WTC11 (cell line): ENCODE measurements at regions not wholly inside any gene's neighbourhood (a gene's known extent, or its start where the extent isn't known, plus 50 kb on each side); places are given as distances from the start of the nearest gene placed in this dataset.
"Not testable (repeated sequence)": the region's sequence is repeated elsewhere in the genome, so short reads cannot be mapped to it uniquely, and the experiment has no call there.

Experiments
- ATAC-seq: fragments of 200-7000 bp; cut with Tn5 transposase; 2 replicates; pipeline ENCODE4 v1.10.0; 2021; ENCODE audit warnings: mild to moderate bottlenecking, moderate library complexity
- CTCF ChIA-PET: fragments of 300-600 bp; sonication (Branson Sonifier 250); formaldehyde crosslinking; loops from one replicate; lab custom pipeline; 2021; ENCODE audit warnings: antibody characterized with exemption; lab: Charles Lee
- POLR2A ChIA-PET: fragments of 350-600 bp; sonication (Branson Sonifier 250); formaldehyde crosslinking; loops from one replicate; lab custom pipeline; 2021; ENCODE audit warnings: antibody characterized with exemption; lab: Charles Lee
- DNase-seq: peaks from one replicate; pipeline ENCODE4 v3.0.0; 2021; ENCODE audit warnings: low spot score
- H3K27ac Mint-ChIP-seq: 2 replicates; pipeline ENCODE4 v1.8.0; 2021; ENCODE audit warnings: mixed read lengths
- H3K27me3 Mint-ChIP-seq: 2 replicates; pipeline ENCODE4 v1.8.0; 2021; ENCODE audit warnings: low read depth, mild to moderate bottlenecking, moderate library complexity, mixed read lengths
- H3K36me3 Mint-ChIP-seq: 2 replicates; pipeline ENCODE4 v1.8.0; 2021; ENCODE audit warnings: mixed read lengths
- H3K4me1 Mint-ChIP-seq: 2 replicates; pipeline ENCODE4 v1.8.0; 2022; ENCODE audit warnings: mixed read lengths
- H3K4me3 Mint-ChIP-seq: 2 replicates; pipeline ENCODE4 v1.8.0; 2021; ENCODE audit warnings: mild to moderate bottlenecking, moderate library complexity, mixed read lengths
- H3K9me3 Mint-ChIP-seq: 2 replicates; pipeline ENCODE4 v1.8.0; 2021; ENCODE audit warnings: mixed read lengths
- CREB1 ChIP-seq: sonication (generic); formaldehyde crosslinking; IDR thresholded peaks from 2 replicates; pipeline ENCODE4 v1.8.0; 2023; ENCODE audit warnings: mild to moderate bottlenecking, missing genetic modification reagents
- E2F1 ChIP-seq: sonication (generic); formaldehyde crosslinking; IDR thresholded peaks from 2 replicates; pipeline ENCODE4 v1.8.0; 2022; ENCODE audit warnings: mild to moderate bottlenecking, missing genetic modification reagents
- ETV6 ChIP-seq: sonication (generic); formaldehyde crosslinking; IDR thresholded peaks from 2 replicates; pipeline ENCODE4 v1.8.1; 2022; ENCODE audit warnings: mild to moderate bottlenecking, missing genetic modification reagents
- FOXP4 ChIP-seq: sonication (generic); formaldehyde crosslinking; IDR thresholded peaks from 2 replicates; pipeline ENCODE4 v1.8.0; 2022; ENCODE audit warnings: mild to moderate bottlenecking, missing genetic modification reagents
- HMGA2 ChIP-seq: fragments of 250-450 bp; sonication (Bioruptor Pico); IDR thresholded peaks from 2 replicates; pipeline ENCODE4 v1.4.0; 2021; ENCODE audit warnings: mild to moderate bottlenecking, moderate library complexity
- OVOL2 ChIP-seq: fragments of 250-450 bp; sonication (Bioruptor Pico); IDR thresholded peaks from 2 replicates; pipeline ENCODE4 v1.9.0; 2021; ENCODE audit warnings: mild to moderate bottlenecking, borderline replicate concordance
- TEAD1 ChIP-seq: sonication (generic); formaldehyde crosslinking; IDR thresholded peaks from 2 replicates; pipeline ENCODE4 v1.8.0; 2022; ENCODE audit warnings: mild to moderate bottlenecking, missing genetic modification reagents
- ZBTB21 ChIP-seq: sonication (generic); formaldehyde crosslinking; IDR thresholded peaks from 2 replicates; pipeline ENCODE4 v1.8.1; 2023; ENCODE audit warnings: mild to moderate bottlenecking, missing genetic modification reagents, borderline replicate concordance
- ZNF396 ChIP-seq: fragments of 250-450 bp; sonication (Bioruptor Pico); IDR thresholded peaks from 2 replicates; pipeline ENCODE4 v1.8.0; 2021; ENCODE audit warnings: mild to moderate bottlenecking, moderate library complexity, borderline replicate concordance
- TF ChIP-seq, protein P1 (sequence below): sonication (generic); formaldehyde crosslinking; conservative IDR thresholded peaks from 2 replicates; pipeline ENCODE4 v1.8.1; 2023; ENCODE audit warnings: mild to moderate bottlenecking, low read depth, missing genetic modification reagents, moderate library complexity
- TF ChIP-seq, protein P2 (sequence below): sonication (generic); formaldehyde crosslinking; IDR thresholded peaks from 2 replicates; pipeline ENCODE4 v1.8.0; 2022; ENCODE audit warnings: mild to moderate bottlenecking, missing genetic modification reagents
- TF ChIP-seq, protein P3 (sequence below): sonication (generic); formaldehyde crosslinking; IDR thresholded peaks from 2 replicates; pipeline ENCODE4 v1.8.1; 2022; ENCODE audit warnings: low read depth, missing genetic modification reagents, borderline replicate concordance

DNA sequence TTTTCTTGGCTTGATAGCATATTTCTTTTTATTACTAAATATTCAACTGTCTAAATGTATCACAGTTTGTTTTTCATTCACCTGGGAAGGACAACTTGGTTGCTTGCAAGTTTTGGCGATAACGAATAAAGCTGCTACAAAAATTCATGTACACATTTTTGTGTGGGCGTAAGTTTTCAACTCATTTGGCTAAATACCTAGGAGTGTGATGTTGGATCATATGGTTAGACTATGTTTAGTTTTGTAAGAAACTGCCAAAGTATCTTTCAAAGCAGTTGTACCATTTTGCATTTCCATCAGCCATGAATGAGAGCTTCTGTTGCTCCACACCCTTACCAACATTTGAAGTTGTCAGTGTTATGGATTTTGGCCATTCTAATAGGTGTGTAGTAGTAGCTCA lies 428.0 kb downstream of the ACTL7B start (continued):
- TF ChIP-seq, protein P1, sequence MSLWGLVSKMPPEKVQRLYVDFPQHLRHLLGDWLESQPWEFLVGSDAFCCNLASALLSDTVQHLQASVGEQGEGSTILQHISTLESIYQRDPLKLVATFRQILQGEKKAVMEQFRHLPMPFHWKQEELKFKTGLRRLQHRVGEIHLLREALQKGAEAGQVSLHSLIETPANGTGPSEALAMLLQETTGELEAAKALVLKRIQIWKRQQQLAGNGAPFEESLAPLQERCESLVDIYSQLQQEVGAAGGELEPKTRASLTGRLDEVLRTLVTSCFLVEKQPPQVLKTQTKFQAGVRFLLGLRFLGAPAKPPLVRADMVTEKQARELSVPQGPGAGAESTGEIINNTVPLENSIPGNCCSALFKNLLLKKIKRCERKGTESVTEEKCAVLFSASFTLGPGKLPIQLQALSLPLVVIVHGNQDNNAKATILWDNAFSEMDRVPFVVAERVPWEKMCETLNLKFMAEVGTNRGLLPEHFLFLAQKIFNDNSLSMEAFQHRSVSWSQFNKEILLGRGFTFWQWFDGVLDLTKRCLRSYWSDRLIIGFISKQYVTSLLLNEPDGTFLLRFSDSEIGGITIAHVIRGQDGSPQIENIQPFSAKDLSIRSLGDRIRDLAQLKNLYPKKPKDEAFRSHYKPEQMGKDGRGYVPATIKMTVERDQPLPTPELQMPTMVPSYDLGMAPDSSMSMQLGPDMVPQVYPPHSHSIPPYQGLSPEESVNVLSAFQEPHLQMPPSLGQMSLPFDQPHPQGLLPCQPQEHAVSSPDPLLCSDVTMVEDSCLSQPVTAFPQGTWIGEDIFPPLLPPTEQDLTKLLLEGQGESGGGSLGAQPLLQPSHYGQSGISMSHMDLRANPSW (CRISPR knock-in tag), result no peak
- TF ChIP-seq ETV6 (CRISPR knock-in tag), result no peak
- TF ChIP-seq, protein P2, sequence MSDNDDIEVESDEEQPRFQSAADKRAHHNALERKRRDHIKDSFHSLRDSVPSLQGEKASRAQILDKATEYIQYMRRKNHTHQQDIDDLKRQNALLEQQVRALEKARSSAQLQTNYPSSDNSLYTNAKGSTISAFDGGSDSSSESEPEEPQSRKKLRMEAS (CRISPR knock-in tag), result no peak
- TF ChIP-seq, all 79 proteins: peak for 0

DNA sequence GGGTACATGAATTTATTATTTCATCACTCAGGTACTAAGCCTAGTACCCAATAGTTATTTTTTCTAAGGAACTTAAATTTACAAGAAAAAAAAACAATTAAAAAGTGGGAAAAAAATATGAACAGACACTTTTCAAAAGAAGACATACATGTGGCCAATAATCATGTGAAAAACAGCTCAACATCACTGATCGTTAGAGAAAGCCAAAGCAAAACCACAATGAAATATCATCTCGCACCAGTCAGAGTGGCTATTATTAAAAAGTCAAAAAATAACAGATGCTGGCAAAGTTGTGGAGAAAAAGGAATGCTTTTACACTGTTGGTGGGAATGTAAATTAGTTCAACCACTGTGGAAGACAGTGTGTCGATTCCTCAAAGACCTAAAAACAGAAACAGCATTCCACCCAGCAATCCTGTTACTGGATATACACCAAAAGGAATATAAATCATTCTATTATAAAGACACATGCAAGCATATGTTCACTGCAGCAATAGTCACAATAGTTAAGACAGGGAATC lies 429.3 kb downstream of the ACTL7B start:
- H3K9me3 Mint-ChIP-seq, H3K27ac Mint-ChIP-seq, H3K27me3 Mint-ChIP-seq, DNase-seq, H3K4me1 Mint-ChIP-seq, H3K36me3 Mint-ChIP-seq, ATAC-seq, CTCF ChIA-PET, POLR2A ChIA-PET, H3K4me3 Mint-ChIP-seq: not testable (repeated sequence)

DNA sequence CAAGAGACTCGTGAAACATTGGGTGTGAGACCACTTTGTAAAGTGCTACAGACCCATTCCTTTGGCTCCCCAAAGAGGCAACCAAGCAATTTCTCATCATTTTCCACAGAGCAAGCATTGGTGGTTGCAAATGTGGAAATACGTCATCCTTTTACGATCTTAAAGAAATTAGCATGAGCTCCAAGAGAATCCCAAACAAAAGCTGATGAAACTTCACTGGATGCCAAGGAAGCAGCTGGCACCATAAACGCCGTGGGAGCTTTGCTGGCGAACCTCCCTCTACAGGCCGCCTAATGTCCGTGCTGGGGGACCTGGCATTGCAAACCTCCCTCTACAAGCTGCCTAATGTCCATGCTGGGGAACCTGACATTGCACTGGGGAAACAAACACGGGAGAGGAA lies 432.4 kb downstream of the ACTL7B start:
- no peaks in the 10 kb centered on the region for H3K4me1 Mint-ChIP-seq
- TF ChIP-seq OVOL2 (CRISPR knock-in tag), result no peak
- TF ChIP-seq, protein P3, sequence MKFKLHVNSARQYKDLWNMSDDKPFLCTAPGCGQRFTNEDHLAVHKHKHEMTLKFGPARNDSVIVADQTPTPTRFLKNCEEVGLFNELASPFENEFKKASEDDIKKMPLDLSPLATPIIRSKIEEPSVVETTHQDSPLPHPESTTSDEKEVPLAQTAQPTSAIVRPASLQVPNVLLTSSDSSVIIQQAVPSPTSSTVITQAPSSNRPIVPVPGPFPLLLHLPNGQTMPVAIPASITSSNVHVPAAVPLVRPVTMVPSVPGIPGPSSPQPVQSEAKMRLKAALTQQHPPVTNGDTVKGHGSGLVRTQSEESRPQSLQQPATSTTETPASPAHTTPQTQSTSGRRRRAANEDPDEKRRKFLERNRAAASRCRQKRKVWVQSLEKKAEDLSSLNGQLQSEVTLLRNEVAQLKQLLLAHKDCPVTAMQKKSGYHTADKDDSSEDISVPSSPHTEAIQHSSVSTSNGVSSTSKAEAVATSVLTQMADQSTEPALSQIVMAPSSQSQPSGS, result no peak
- TF ChIP-seq ZBTB21 (CRISPR knock-in tag), result no peak
- no peak for TF ChIP-seq E2F1 (CRISPR knock-in tag)
- TF ChIP-seq HMGA2 (CRISPR knock-in tag), result no peak
- TF ChIP-seq, all 79 proteins: peak for 0
- ChIA-PET POLR2A (no interaction called here), CTCF (interaction anchor here (1.0 kb wide), 1 partner anchor 9 kb away, joined by 3 read pairs; no protein-coding TSS in a partner anchor)
- ATAC-seq, result no peak; the same call in 1 of the 2 replicates
- H3K27me3 Mint-ChIP-seq, result no peaks in the 10 kb centered on the region
- H3K36me3 Mint-ChIP-seq, result no peaks in the 10 kb centered on the region
- peaks cover 9% of the 10 kb centered on the region for H3K9me3 Mint-ChIP-seq
- no peak for DNase-seq
- H3K27ac Mint-ChIP-seq, result no peak overlapping the region
- H3K4me3 Mint-ChIP-seq, result no peak overlapping the region

DNA sequence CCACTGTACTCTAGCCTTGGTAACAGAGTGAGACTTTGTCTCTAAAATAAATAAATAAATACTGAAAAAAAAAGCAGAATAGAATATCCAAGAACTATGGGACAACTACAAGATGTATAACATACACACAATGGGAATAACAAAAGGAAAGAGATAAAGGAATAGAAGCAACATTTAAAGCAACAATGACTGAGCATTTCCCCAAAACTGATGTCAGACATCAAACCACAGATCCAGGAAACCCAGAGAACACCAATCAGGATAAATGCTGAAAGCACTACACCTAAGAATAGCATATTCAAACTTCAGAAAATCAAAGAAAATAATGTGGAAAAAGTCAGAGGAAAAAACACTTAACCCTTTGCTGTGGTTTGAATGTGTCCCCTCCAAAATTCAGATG lies 436.4 kb downstream of the ACTL7B start:
- Mint-ChIP-seq H3K27ac (no peak overlapping the region), H3K4me1 (peaks cover 6% of the 10 kb centered on the region; the same call in 1 of the 2 replicates), H3K4me3 (no peak overlapping the region), H3K27me3 (no peaks in the 10 kb centered on the region), H3K9me3 (peaks cover 9% of the 10 kb centered on the region), H3K36me3 (no peaks in the 10 kb centered on the region)
- TF ChIP-seq ZNF396 (CRISPR knock-in tag) (no peak), CREB1 (CRISPR knock-in tag) (no peak), TEAD1 (CRISPR knock-in tag) (no peak), FOXP4 (no peak)
- ChIA-PET CTCF (no interaction called here), POLR2A (no interaction called here)
- DNase-seq (no peak), ATAC-seq (no peak)
